ENCODE measurements at regions not wholly inside any gene's neighbourhood (a gene's known extent, or its start where the extent isn't known, plus 50 kb on each side); places are given as distances from the start of the nearest gene placed in this dataset.

DNA sequence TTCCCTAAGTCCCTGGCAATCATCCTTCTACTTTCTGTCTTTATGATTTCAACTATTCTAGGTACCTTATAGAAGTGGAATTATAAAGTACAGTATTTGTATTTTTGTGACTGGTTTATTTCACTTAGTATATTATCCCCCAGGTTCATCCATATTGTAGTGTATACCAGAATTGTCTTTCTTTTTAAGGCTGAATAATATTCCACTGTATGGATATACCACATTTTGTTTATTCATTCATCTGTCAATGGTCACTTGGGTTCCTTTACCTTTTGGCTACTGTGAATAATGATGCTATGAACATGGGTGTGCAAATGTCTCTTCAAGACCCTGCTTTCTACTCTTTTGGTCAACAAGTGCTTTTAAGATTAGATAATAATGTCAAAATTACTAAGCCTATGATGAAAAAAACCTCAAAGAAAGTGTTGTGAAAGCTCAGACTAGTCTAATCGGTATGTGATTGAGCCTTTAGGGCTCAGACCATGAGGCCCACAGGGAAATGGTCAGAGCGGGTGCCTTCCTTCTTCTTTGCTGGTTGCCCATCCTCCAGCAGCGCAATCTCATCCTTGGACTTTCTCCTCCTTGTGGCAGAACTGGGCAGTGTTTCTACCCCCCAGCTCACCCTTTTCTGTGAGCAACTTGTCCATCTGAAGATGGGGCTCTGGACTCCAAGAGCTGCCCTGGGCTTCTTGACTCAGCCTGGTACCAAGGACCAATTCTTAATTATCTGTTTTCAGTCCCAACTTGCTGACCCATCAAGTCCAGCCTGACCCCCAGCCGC lies 105.4 kb downstream of the TTC8 start:
- no peak overlapping the region for H2AFZ ChIP-seq (ENCODE audit: low read depth, low read length)
- H3K27me3 ChIP-seq (ENCODE audit: insufficient read depth, low read length), result no peaks in the 10 kb centered on the region
- H3K9me3 ChIP-seq (ENCODE audit: low read length), result peaks cover 2% of the 10 kb centered on the region
- no peaks in the 10 kb centered on the region for H3K36me3 ChIP-seq (ENCODE audit: insufficient read depth, low read length)
- H3K4me1 ChIP-seq (ENCODE audit: insufficient read depth, low read length), result peaks cover 27% of the 10 kb centered on the region
- no peak overlapping the region for H3K4me3 ChIP-seq (ENCODE audit: low read length)

DNA sequence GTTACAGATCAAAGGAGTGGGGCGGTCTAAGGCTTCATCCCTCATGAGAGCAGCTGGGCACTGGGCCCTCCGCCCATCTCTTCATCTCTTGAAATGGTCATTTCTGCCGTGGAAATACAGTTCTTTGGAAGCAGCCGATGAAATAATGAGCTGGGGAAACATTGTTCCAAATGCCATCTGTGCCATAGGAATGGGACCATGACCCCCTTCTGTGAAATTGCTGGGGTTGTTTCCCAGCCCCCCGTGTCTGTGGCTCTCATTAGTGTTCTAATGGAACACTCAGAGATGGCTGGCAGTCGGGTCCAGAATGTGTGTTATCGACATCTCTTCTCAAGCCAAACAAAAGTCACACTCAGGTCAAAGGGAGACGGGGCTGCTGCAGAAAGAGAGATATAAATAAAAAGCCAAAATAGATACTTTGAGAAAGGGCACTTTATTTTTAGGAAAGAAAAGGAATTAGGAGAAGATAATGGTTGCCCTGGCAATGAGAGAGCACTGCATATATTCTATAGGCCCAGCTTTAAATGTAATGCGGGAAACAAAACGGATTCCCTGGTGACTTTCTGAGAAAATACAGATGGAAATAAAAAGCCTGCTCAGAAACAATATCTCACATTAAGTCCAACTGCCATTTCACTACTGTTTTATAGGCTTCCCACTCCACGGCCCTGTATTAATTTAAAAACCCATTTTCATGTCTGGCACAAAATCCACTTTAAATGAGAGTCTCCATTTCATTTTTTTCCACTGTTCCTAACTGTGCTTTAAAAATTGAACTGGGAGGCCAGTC lies 107.1 kb downstream of the TTC8 start:
- peaks cover 27% of the 10 kb centered on the region for H3K4me1 ChIP-seq (ENCODE audit: insufficient read depth, low read length)
- peak overlapping the region; percentile 31 for H2AFZ ChIP-seq (ENCODE audit: low read depth, low read length)
- no peaks in the 10 kb centered on the region for H3K27me3 ChIP-seq (ENCODE audit: insufficient read depth, low read length)
- H3K36me3 ChIP-seq (ENCODE audit: insufficient read depth, low read length), result no peaks in the 10 kb centered on the region
- no peak overlapping the region for H3K4me3 ChIP-seq (ENCODE audit: low read length)
- peaks cover 2% of the 10 kb centered on the region for H3K9me3 ChIP-seq (ENCODE audit: low read length)

DNA sequence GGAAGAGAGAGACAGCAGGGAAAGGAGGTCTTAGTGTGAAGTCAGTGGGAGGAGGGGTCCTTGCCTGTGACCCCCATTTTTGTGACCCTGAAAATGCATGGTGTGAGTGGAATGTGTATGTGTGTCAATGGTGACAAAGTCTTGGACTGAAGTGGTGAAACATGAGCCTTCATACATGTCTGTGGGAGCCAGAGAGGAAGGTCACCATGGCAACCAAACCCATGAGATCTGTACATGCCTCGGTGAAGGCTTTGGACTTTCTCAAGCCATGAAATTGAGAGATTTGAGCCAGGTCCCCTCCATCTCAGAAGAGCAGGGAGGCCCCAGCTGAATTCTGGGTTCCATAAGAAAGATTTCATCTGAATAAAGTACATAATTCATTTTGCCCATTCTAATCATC lies 108.7 kb downstream of the TTC8 start:
- Histone ChIP-seq H3K9me3 (ENCODE audit: low read length) (no peaks in the 10 kb centered on the region), H3K27me3 (ENCODE audit: insufficient read depth, low read length) (no peaks in the 10 kb centered on the region), H3K36me3 (ENCODE audit: insufficient read depth, low read length) (no peaks in the 10 kb centered on the region), H2AFZ (ENCODE audit: low read depth, low read length) (no peak overlapping the region), H3K4me3 (ENCODE audit: low read length) (no peak overlapping the region), H3K4me1 (ENCODE audit: insufficient read depth, low read length) (peaks cover 27% of the 10 kb centered on the region)

- Histone ChIP-seq H3K4me1 (ENCODE audit: insufficient read depth, low read length) (peaks cover 27% of the 10 kb centered on the region), H2AFZ (ENCODE audit: low read depth, low read length) (no peak overlapping the region), H3K36me3 (ENCODE audit: insufficient read depth, low read length) (no peaks in the 10 kb centered on the region), H3K9me3 (ENCODE audit: low read length) (no peaks in the 10 kb centered on the region), H3K4me3 (ENCODE audit: low read length) (no peak overlapping the region), H3K27me3 (ENCODE audit: insufficient read depth, low read length) (no peaks in the 10 kb centered on the region)
These were observed 109.9 kb downstream of the TTC8 start for GRCh38 chr14:88934351-88934806.

- no peak overlapping the region for H2AFZ ChIP-seq (ENCODE audit: low read depth, low read length)
- H3K27me3 ChIP-seq (ENCODE audit: insufficient read depth, low read length), result no peaks in the 10 kb centered on the region
- no peaks in the 10 kb centered on the region for H3K36me3 ChIP-seq (ENCODE audit: insufficient read depth, low read length)
- H3K9me3 ChIP-seq (ENCODE audit: low read length), result no peaks in the 10 kb centered on the region
- peaks cover 27% of the 10 kb centered on the region for H3K4me1 ChIP-seq (ENCODE audit: insufficient read depth, low read length)
- H3K4me3 ChIP-seq (ENCODE audit: low read length), result no peak overlapping the region
These were observed 110.6 kb downstream of the TTC8 start for GRCh38 chr14:88935083-88935482.

- Histone ChIP-seq H3K36me3 (ENCODE audit: insufficient read depth, low read length) (no peaks in the 10 kb centered on the region), H3K27me3 (ENCODE audit: insufficient read depth, low read length) (no peaks in the 10 kb centered on the region), H3K4me3 (ENCODE audit: low read length) (no peak overlapping the region), H3K4me1 (ENCODE audit: insufficient read depth, low read length) (peaks cover 12% of the 10 kb centered on the region), H3K9me3 (ENCODE audit: low read length) (no peaks in the 10 kb centered on the region), H2AFZ (ENCODE audit: low read depth, low read length) (no peak overlapping the region)
These were observed 113.3 kb downstream of the TTC8 start for GRCh38 chr14:88937706-88938105.

- no peaks in the 10 kb centered on the region for H3K27me3 ChIP-seq (ENCODE audit: insufficient read depth, low read length)
- H3K36me3 ChIP-seq (ENCODE audit: insufficient read depth, low read length), result no peaks in the 10 kb centered on the region
- no peak overlapping the region for H3K4me3 ChIP-seq (ENCODE audit: low read length)
- H3K4me1 ChIP-seq (ENCODE audit: insufficient read depth, low read length), result no peaks in the 10 kb centered on the region
- H2AFZ ChIP-seq (ENCODE audit: low read depth, low read length), result no peak overlapping the region
- no peaks in the 10 kb centered on the region for H3K9me3 ChIP-seq (ENCODE audit: low read length)
These were observed 116.2 kb downstream of the TTC8 start for GRCh38 chr14:88940671-88941070.

DNA sequence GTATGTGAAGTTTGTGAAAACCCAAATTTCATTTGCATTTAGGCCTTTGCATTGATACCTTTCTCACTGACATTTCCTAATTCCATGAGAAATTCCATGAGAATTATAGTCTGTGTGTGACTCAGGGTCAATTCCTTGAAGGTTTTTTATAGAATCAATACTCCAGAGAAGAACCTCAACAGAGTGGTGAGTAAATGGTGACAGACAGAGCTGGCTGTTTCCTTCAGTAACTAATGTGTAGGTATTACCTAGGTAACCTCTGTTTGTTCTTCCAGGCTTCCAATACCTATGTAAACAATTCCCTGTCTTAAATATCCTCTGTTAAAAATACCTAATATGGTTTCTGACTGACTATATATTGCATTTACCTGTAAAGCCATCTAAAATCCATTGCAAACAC lies 117.0 kb downstream of the TTC8 start:
- Histone ChIP-seq H3K4me3 (ENCODE audit: low read length) (no peak overlapping the region), H3K36me3 (ENCODE audit: insufficient read depth, low read length) (no peaks in the 10 kb centered on the region), H3K27me3 (ENCODE audit: insufficient read depth, low read length) (no peaks in the 10 kb centered on the region), H3K9me3 (ENCODE audit: low read length) (no peaks in the 10 kb centered on the region), H2AFZ (ENCODE audit: low read depth, low read length) (no peak overlapping the region), H3K4me1 (ENCODE audit: insufficient read depth, low read length) (no peaks in the 10 kb centered on the region)

DNA sequence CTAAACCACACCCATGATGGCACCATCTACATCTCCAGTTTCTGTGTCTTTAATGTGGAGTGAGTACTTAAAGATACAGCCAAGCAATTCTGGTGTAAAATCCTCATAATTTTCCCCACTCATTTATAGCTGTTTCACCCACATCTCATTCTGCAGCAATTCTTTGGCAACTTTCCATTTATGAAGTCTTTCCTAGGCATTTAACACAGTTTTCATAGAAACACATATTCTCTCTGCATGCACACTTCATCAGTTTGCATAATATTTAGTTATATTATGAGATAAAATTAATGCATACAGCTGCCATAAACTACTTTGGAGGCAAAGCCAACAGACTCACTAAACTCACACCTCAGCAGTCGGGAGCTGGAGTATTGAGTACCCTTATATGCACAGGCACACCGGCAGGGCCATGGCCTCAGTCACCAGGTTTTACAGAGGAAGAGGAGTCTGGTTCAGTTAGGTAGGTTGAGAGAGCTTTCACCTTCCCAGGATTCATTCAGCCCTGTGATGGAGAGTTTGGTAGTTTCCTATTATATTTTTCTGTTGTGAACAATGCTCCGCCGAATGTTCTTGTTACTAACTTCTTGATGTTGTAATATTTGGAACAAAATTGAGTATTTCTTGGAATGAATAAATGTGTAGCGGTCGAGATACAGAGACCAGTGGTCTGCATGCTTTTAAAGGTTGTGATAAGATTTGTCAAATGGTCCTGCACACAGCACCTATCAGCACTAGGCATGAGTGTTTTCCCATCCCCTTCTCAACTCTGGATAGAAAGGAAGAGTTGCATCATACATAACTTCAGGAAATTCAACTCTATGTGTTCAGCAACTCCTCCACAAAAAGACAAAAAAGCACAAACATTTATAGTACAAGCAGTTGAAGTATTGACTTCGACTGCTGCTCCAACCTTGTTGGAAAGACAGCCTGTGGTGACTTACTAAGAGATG lies 123.5 kb downstream of the TTC8 start:
- Histone ChIP-seq H3K36me3 (ENCODE audit: insufficient read depth, low read length) (no peaks in the 10 kb centered on the region), H3K4me1 (ENCODE audit: insufficient read depth, low read length) (no peaks in the 10 kb centered on the region), H3K9me3 (ENCODE audit: low read length) (no peaks in the 10 kb centered on the region), H3K27me3 (ENCODE audit: insufficient read depth, low read length) (peaks cover 5% of the 10 kb centered on the region), H3K4me3 (ENCODE audit: low read length) (no peak overlapping the region), H2AFZ (ENCODE audit: low read depth, low read length) (no peak overlapping the region)

DNA sequence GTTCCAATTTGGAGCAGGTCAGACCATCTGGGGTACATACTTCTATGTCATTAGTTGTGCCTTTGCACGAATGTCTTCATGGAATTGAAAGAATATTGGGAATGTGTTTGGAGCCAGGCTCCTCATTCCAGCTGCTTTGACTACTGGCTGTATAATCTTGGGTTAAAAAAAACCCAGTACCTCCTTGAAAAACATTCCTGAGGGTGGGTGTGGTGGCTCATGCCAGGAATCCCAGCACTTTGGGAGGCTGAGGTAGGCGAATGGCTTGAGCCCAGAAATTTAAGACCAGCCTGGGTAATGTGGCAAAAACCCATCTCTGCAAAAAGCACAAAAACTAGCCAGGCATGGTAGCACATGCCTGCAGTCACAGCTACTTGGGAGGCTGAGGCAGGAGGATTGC lies 125.6 kb downstream of the TTC8 start:
- Histone ChIP-seq H3K27me3 (ENCODE audit: insufficient read depth, low read length) (peaks cover 7% of the 10 kb centered on the region), H3K9me3 (ENCODE audit: low read length) (no peaks in the 10 kb centered on the region), H2AFZ (ENCODE audit: low read depth, low read length) (no peak overlapping the region), H3K4me3 (ENCODE audit: low read length) (no peak overlapping the region), H3K36me3 (ENCODE audit: insufficient read depth, low read length) (no peaks in the 10 kb centered on the region), H3K4me1 (ENCODE audit: insufficient read depth, low read length) (no peaks in the 10 kb centered on the region)

- no peak overlapping the region for H3K4me3 ChIP-seq (ENCODE audit: low read length)
- H3K36me3 ChIP-seq (ENCODE audit: insufficient read depth, low read length), result no peaks in the 10 kb centered on the region
These were observed 126.9 kb downstream of the TTC8 start for GRCh38 chr14:88951370-88951769.

DNA sequence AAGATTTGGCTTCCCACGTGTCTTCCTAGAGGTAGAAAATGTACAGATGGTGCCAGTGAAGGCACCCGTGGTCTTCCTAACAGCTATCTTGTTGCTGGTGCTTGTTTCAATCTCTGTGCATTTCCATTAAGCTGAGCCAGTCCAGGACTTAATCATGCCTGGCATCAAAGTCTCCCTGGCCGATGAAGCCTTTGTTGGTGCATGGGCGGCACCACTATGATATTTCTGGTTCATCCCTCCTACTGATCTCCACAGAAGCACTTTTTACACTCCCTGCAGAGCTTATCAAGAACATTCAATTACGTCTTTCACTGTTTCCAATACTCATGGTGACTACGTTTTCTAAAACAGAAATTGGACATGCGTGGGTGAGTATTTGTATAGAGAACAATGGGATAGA lies 128.4 kb downstream of the TTC8 start:
- Histone ChIP-seq H3K4me3 (ENCODE audit: low read length) (no peak overlapping the region), H2AFZ (ENCODE audit: low read depth, low read length) (no peak overlapping the region), H3K9me3 (ENCODE audit: low read length) (no peaks in the 10 kb centered on the region), H3K36me3 (ENCODE audit: insufficient read depth, low read length) (no peaks in the 10 kb centered on the region), H3K27me3 (ENCODE audit: insufficient read depth, low read length) (peaks cover 7% of the 10 kb centered on the region), H3K4me1 (ENCODE audit: insufficient read depth, low read length) (no peaks in the 10 kb centered on the region)

More at GRCh38 chr14:88951370-88951769, 126.9 kb downstream of the TTC8 start:
- no peaks in the 10 kb centered on the region for H3K9me3 ChIP-seq (ENCODE audit: low read length)
- H3K27me3 ChIP-seq (ENCODE audit: insufficient read depth, low read length), result peaks cover 7% of the 10 kb centered on the region
- H2AFZ ChIP-seq (ENCODE audit: low read depth, low read length), result no peak overlapping the region
- no peaks in the 10 kb centered on the region for H3K4me1 ChIP-seq (ENCODE audit: insufficient read depth, low read length)

All from neuron (in vitro differentiated cells).